ENCODE measurements at regions not wholly inside any gene's neighbourhood (a gene's known extent, or its start where the extent isn't known, plus 50 kb on each side); places are given as distances from the start of the nearest gene placed in this dataset.
"Not testable (repeated sequence)": the region's sequence is repeated elsewhere in the genome, so short reads cannot be mapped to it uniquely, and the experiment has no call there.

- Histone ChIP-seq H3K9me3 (ENCODE audit: low read length) (no peaks in the 10 kb centered on the region), H3K4me3 (ENCODE audit: low read depth, low read length, poor library complexity, severe bottlenecking) (no peak overlapping the region), H2AFZ (ENCODE audit: low read length) (no peak overlapping the region), H4K20me1 (ENCODE audit: insufficient read depth, low read length) (no peaks in the 10 kb centered on the region), H3F3A (ENCODE audit: insufficient read depth, low read length) (no peaks in the 10 kb centered on the region), H3K4me2 (ENCODE audit: low read length) (no peak overlapping the region), H3K36me3 (ENCODE audit: insufficient read depth, low read length) (no peaks in the 10 kb centered on the region), H3K27me3 (ENCODE audit: insufficient read depth, low read length) (no peaks in the 10 kb centered on the region), H3K79me2 (ENCODE audit: insufficient read depth, low read length) (no peaks in the 10 kb centered on the region), H3K9ac (ENCODE audit: low read length) (no peak overlapping the region), H3K9me2 (ENCODE audit: low read depth, low read length) (no peaks in the 10 kb centered on the region), H3K27ac (ENCODE audit: low read depth, low read length, poor library complexity, severe bottlenecking) (no peak overlapping the region), H3K4me1 (ENCODE audit: insufficient read depth, low read length, severe bottlenecking) (no peaks in the 10 kb centered on the region)
- no peak for TF ChIP-seq CTCF (IDR thresholded peaks at IDR 0.05; ENCODE audit: low read length)
- TF ChIP-seq EZH2 (IDR thresholded peaks at IDR 0.05; ENCODE audit: borderline replicate concordance, low read length) = no peak
Measured at GRCh38 chr6:147689398-147689797, 180.9 kb downstream of the SAMD5 start.

GRCh38 chr6:147691446-147691845 is 183.0 kb downstream of the SAMD5 start:
- no peak overlapping the region for H3K27ac ChIP-seq (ENCODE audit: low read depth, low read length, poor library complexity, severe bottlenecking)
- no peaks in the 10 kb centered on the region for H3K79me2 ChIP-seq (ENCODE audit: insufficient read depth, low read length)
- no peaks in the 10 kb centered on the region for H3K36me3 ChIP-seq (ENCODE audit: insufficient read depth, low read length)
- H3K4me3 ChIP-seq (ENCODE audit: low read depth, low read length, poor library complexity, severe bottlenecking) = no peak overlapping the region
- no peak for TF ChIP-seq EZH2 (IDR thresholded peaks at IDR 0.05; ENCODE audit: borderline replicate concordance, low read length)
- TF ChIP-seq CTCF (IDR thresholded peaks at IDR 0.05; ENCODE audit: low read length) = no peak
- no peak overlapping the region for H2AFZ ChIP-seq (ENCODE audit: low read length)
- no peaks in the 10 kb centered on the region for H3F3A ChIP-seq (ENCODE audit: insufficient read depth, low read length)
- H3K27me3 ChIP-seq (ENCODE audit: insufficient read depth, low read length) = no peaks in the 10 kb centered on the region
- H3K4me2 ChIP-seq (ENCODE audit: low read length) = no peak overlapping the region
- H3K9me3 ChIP-seq (ENCODE audit: low read length) = no peaks in the 10 kb centered on the region
- H3K9ac ChIP-seq (ENCODE audit: low read length) = no peak overlapping the region
- no peaks in the 10 kb centered on the region for H3K9me2 ChIP-seq (ENCODE audit: low read depth, low read length)
- H4K20me1 ChIP-seq (ENCODE audit: insufficient read depth, low read length) = no peaks in the 10 kb centered on the region
- H3K4me1 ChIP-seq (ENCODE audit: insufficient read depth, low read length, severe bottlenecking) = no peaks in the 10 kb centered on the region

GRCh38 chr6:147693181-147693580 is 184.7 kb downstream of the SAMD5 start:
- H3K79me2 ChIP-seq (ENCODE audit: insufficient read depth, low read length) = no peaks in the 10 kb centered on the region
- no peaks in the 10 kb centered on the region for H3K27me3 ChIP-seq (ENCODE audit: insufficient read depth, low read length)
- no peaks in the 10 kb centered on the region for H3K9me2 ChIP-seq (ENCODE audit: low read depth, low read length)
- no peaks in the 10 kb centered on the region for H3K4me1 ChIP-seq (ENCODE audit: insufficient read depth, low read length, severe bottlenecking)
- no peaks in the 10 kb centered on the region for H3K36me3 ChIP-seq (ENCODE audit: insufficient read depth, low read length)
- TF ChIP-seq CTCF (IDR thresholded peaks at IDR 0.05; ENCODE audit: low read length) (no peak), EZH2 (IDR thresholded peaks at IDR 0.05; ENCODE audit: borderline replicate concordance, low read length) (no peak)
- no peaks in the 10 kb centered on the region for H3F3A ChIP-seq (ENCODE audit: insufficient read depth, low read length)
- H3K9ac ChIP-seq (ENCODE audit: low read length) = no peak overlapping the region
- H3K4me3 ChIP-seq (ENCODE audit: low read depth, low read length, poor library complexity, severe bottlenecking) = no peak overlapping the region
- H3K27ac ChIP-seq (ENCODE audit: low read depth, low read length, poor library complexity, severe bottlenecking) = no peak overlapping the region
- no peak overlapping the region for H2AFZ ChIP-seq (ENCODE audit: low read length)
- no peaks in the 10 kb centered on the region for H3K9me3 ChIP-seq (ENCODE audit: low read length)
- no peak overlapping the region for H3K4me2 ChIP-seq (ENCODE audit: low read length)
- H4K20me1 ChIP-seq (ENCODE audit: insufficient read depth, low read length) = no peaks in the 10 kb centered on the region

GRCh38 chr6:147694556-147694955 is 186.1 kb downstream of the SAMD5 start:
- not testable (repeated sequence) for H3F3A ChIP-seq (ENCODE audit: insufficient read depth, low read length); H3K9me2 ChIP-seq (ENCODE audit: low read depth, low read length); H3K27ac ChIP-seq (ENCODE audit: low read depth, low read length, poor library complexity, severe bottlenecking); H3K9ac ChIP-seq (ENCODE audit: low read length); H4K20me1 ChIP-seq (ENCODE audit: insufficient read depth, low read length); H3K4me3 ChIP-seq (ENCODE audit: low read depth, low read length, poor library complexity, severe bottlenecking); H3K4me1 ChIP-seq (ENCODE audit: insufficient read depth, low read length, severe bottlenecking); H2AFZ ChIP-seq (ENCODE audit: low read length); H3K4me2 ChIP-seq (ENCODE audit: low read length); H3K27me3 ChIP-seq (ENCODE audit: insufficient read depth, low read length); H3K36me3 ChIP-seq (ENCODE audit: insufficient read depth, low read length); H3K79me2 ChIP-seq (ENCODE audit: insufficient read depth, low read length); H3K9me3 ChIP-seq (ENCODE audit: low read length)

Measured in OCI-LY1 (cell line).